A172 (cell line): ENCODE measurements at regions not wholly inside any gene's neighbourhood (a gene's known extent, or its start where the extent isn't known, plus 50 kb on each side); places are given as distances from the start of the nearest gene placed in this dataset.

Experiments used
- DNase-seq: peaks from one replicate; pipeline ENCODE4 v3.0.0-alpha.2; 2015; ENCODE audit warnings: low spot score

GRCh38 chr11:129590753-129591475 is 215.3 kb downstream of the BARX2 start:
- no peak for DNase-seq

GRCh38 chr11:129591527-129591926 is 215.9 kb downstream of the BARX2 start:
- DNase-seq, result no peak

GRCh38 chr11:129592191-129592590 is 216.5 kb downstream of the BARX2 start:
- no peak for DNase-seq

GRCh38 chr11:129593098-129593497 is 217.4 kb downstream of the BARX2 start:
- no peak for DNase-seq

GRCh38 chr11:129595038-129595962 is 219.7 kb downstream of the BARX2 start:
- DNase-seq, result no peak

GRCh38 chr11:129596351-129596750 is 219.3 kb upstream of the TMEM45B start:
- no peak for DNase-seq

- DNase-seq, result no peak
Measured at GRCh38 chr11:129598378-129598777, 217.3 kb upstream of the TMEM45B start.

GRCh38 chr11:129605815-129606214 is 209.8 kb upstream of the TMEM45B start:
- no peak for DNase-seq

GRCh38 chr11:129608711-129609110 is 206.9 kb upstream of the TMEM45B start:
- no peak for DNase-seq

- DNase-seq, result no peak
Measured at GRCh38 chr11:129610125-129610524, 205.5 kb upstream of the TMEM45B start.

GRCh38 chr11:129610545-129610944 is 205.1 kb upstream of the TMEM45B start:
- DNase-seq, result no peak

GRCh38 chr11:129611661-129612446 is 203.8 kb upstream of the TMEM45B start:
- DNase-seq, result peak; percentile 3

- DNase-seq, result no peak
Measured at GRCh38 chr11:129612447-129612961, 203.1 kb upstream of the TMEM45B start.

- peak; percentile 1 for DNase-seq
Measured at GRCh38 chr11:129613071-129613470, 202.6 kb upstream of the TMEM45B start.

GRCh38 chr11:129614256-129614944 is 201.2 kb upstream of the TMEM45B start:
- DNase-seq, result no peak

GRCh38 chr11:129618046-129618569 is 197.5 kb upstream of the TMEM45B start:
- no peak for DNase-seq

GRCh38 chr11:129620237-129621104 is 195.2 kb upstream of the TMEM45B start:
- DNase-seq, result peak; percentile 27

- no peak for DNase-seq
Measured at GRCh38 chr11:129625930-129626329, 189.7 kb upstream of the TMEM45B start.

GRCh38 chr11:129631201-129631600 is 184.4 kb upstream of the TMEM45B start:
- DNase-seq, result no peak

- no peak for DNase-seq
Measured at GRCh38 chr11:129636926-129637325, 178.7 kb upstream of the TMEM45B start.
